NCI-H1105 treated with DMSO at 0.1 percent for 48 hours (cell line): ENCODE measurements at regions not wholly inside any gene's neighbourhood (a gene's known extent, or its start where the extent isn't known, plus 50 kb on each side); places are given as distances from the start of the nearest gene placed in this dataset.

ENCODE experiments used
- DNase-seq: peaks from one replicate; lab custom pipeline; 2025; lab: John Stamatoyannopoulos, UW

- no peak for DNase-seq
Measured at GRCh38 chr12:91793676-91794075, 352.0 kb downstream of the BTG1 start.

- DNase-seq = no peak
Measured at GRCh38 chr12:91792597-91792996, 353.0 kb downstream of the BTG1 start.

- DNase-seq = no peak
Measured at GRCh38 chr12:91786499-91787272, 359.0 kb downstream of the BTG1 start.

- no peak for DNase-seq
Measured at GRCh38 chr12:91785655-91786498, 359.8 kb downstream of the BTG1 start.

- DNase-seq = no peak
Measured at GRCh38 chr12:91781114-91781513, 364.5 kb downstream of the BTG1 start.

- no peak for DNase-seq
Measured at GRCh38 chr12:91778938-91779400, 366.7 kb downstream of the BTG1 start.

- DNase-seq = no peak
Measured at GRCh38 chr12:91778091-91778832, 367.4 kb downstream of the BTG1 start.

- no peak for DNase-seq
Measured at GRCh38 chr12:91777268-91777992, 368.2 kb downstream of the BTG1 start.

- no peak for DNase-seq
Measured at GRCh38 chr12:91774434-91774921, 371.2 kb downstream of the BTG1 start.

GRCh38 chr12:91773749-91774429, 371.8 kb downstream of the BTG1 start:
- DNase-seq = no peak

- DNase-seq = no peak
Measured at GRCh38 chr12:91772411-91772810, 373.2 kb downstream of the BTG1 start.

GRCh38 chr12:91769736-91770135, 375.9 kb downstream of the BTG1 start:
- no peak for DNase-seq

- no peak for DNase-seq
Measured at GRCh38 chr12:91767237-91767636, 378.4 kb downstream of the BTG1 start.

- no peak for DNase-seq
Measured at GRCh38 chr12:91766454-91766853, 379.2 kb downstream of the BTG1 start.

- DNase-seq = no peak
Measured at GRCh38 chr12:91763654-91764370, 381.8 kb downstream of the BTG1 start.

GRCh38 chr12:91753649-91754048, 392.0 kb downstream of the BTG1 start:
- no peak for DNase-seq

- DNase-seq = no peak
Measured at GRCh38 chr12:91746976-91747375, 398.7 kb downstream of the BTG1 start.

- DNase-seq = no peak
Measured at GRCh38 chr12:91744597-91744996, 401.0 kb downstream of the BTG1 start.

- DNase-seq = no peak
Measured at GRCh38 chr12:91743704-91744321, 401.8 kb downstream of the BTG1 start.

- DNase-seq = no peak
Measured at GRCh38 chr12:91743280-91743679, 402.4 kb downstream of the BTG1 start.
